ENCODE measurements at regions not wholly inside any gene's neighbourhood (a gene's known extent, or its start where the extent isn't known, plus 50 kb on each side); places are given as distances from the start of the nearest gene placed in this dataset.

GRCh38 chr13:61774903-61775302 is 359.3 kb upstream of the PCDH20 start:
- no peaks in the 10 kb centered on the region for H3K36me3 ChIP-seq (ENCODE audit: insufficient read depth, insufficient read length, low read length)
- no peaks in the 10 kb centered on the region for H3K27me3 ChIP-seq (ENCODE audit: insufficient read depth, insufficient read length)
- no peak overlapping the region for H3K4me3 ChIP-seq (ENCODE audit: insufficient read length, low read depth)
- no peaks in the 10 kb centered on the region for H3K4me1 ChIP-seq (ENCODE audit: insufficient read depth, insufficient read length)
- TF ChIP-seq SUZ12 (IDR thresholded peaks at IDR 0.05; ENCODE audit: extremely low read depth, insufficient read depth, insufficient read length) (no peak), YY1 (IDR thresholded peaks at IDR 0.05; ENCODE audit: insufficient read depth, insufficient read length) (no peak), ZNF274 (IDR thresholded peaks at IDR 0.05; ENCODE audit: low read depth, low read length) (no peak)
- no peak overlapping the region for H3K9ac ChIP-seq (ENCODE audit: insufficient read length, low read depth)
- H3K9me3 ChIP-seq (ENCODE audit: insufficient read depth, low read length): no peaks in the 10 kb centered on the region
- no peak for DNase-seq (ENCODE audit: low read depth, low spot score)

GRCh38 chr13:61770681-61771080 is 355.0 kb upstream of the PCDH20 start:
- no peak overlapping the region for H3K4me3 ChIP-seq (ENCODE audit: insufficient read length, low read depth)
- H3K36me3 ChIP-seq (ENCODE audit: insufficient read depth, insufficient read length, low read length): no peaks in the 10 kb centered on the region
- no peaks in the 10 kb centered on the region for H3K4me1 ChIP-seq (ENCODE audit: insufficient read depth, insufficient read length)
- H3K27me3 ChIP-seq (ENCODE audit: insufficient read depth, insufficient read length): no peaks in the 10 kb centered on the region
- no peak for TF ChIP-seq SUZ12 (IDR thresholded peaks at IDR 0.05; ENCODE audit: extremely low read depth, insufficient read depth, insufficient read length)
- no peak for TF ChIP-seq ZNF274 (IDR thresholded peaks at IDR 0.05; ENCODE audit: low read depth, low read length)
- no peak for TF ChIP-seq YY1 (IDR thresholded peaks at IDR 0.05; ENCODE audit: insufficient read depth, insufficient read length)
- no peaks in the 10 kb centered on the region for H3K9me3 ChIP-seq (ENCODE audit: insufficient read depth, low read length)
- no peak for DNase-seq (ENCODE audit: low read depth, low spot score)
- no peak overlapping the region for H3K9ac ChIP-seq (ENCODE audit: insufficient read length, low read depth)

- H3K27me3 ChIP-seq (ENCODE audit: insufficient read depth, insufficient read length): no peaks in the 10 kb centered on the region
- no peaks in the 10 kb centered on the region for H3K9me3 ChIP-seq (ENCODE audit: insufficient read depth, low read length)
- TF ChIP-seq ZNF274 (IDR thresholded peaks at IDR 0.05; ENCODE audit: low read depth, low read length) (no peak), SUZ12 (IDR thresholded peaks at IDR 0.05; ENCODE audit: extremely low read depth, insufficient read depth, insufficient read length) (no peak), YY1 (IDR thresholded peaks at IDR 0.05; ENCODE audit: insufficient read depth, insufficient read length) (no peak)
- no peak for DNase-seq (ENCODE audit: low read depth, low spot score)
- no peaks in the 10 kb centered on the region for H3K4me1 ChIP-seq (ENCODE audit: insufficient read depth, insufficient read length)
- H3K4me3 ChIP-seq (ENCODE audit: insufficient read length, low read depth): no peak overlapping the region
- H3K36me3 ChIP-seq (ENCODE audit: insufficient read depth, insufficient read length, low read length): no peaks in the 10 kb centered on the region
- no peak overlapping the region for H3K9ac ChIP-seq (ENCODE audit: insufficient read length, low read depth)
Observed at GRCh38 chr13:61768175-61768574, 352.5 kb upstream of the PCDH20 start.

- Histone ChIP-seq H3K4me1 (ENCODE audit: insufficient read depth, insufficient read length) (no peaks in the 10 kb centered on the region), H3K36me3 (ENCODE audit: insufficient read depth, insufficient read length, low read length) (no peaks in the 10 kb centered on the region), H3K4me3 (ENCODE audit: insufficient read length, low read depth) (no peak overlapping the region), H3K9ac (ENCODE audit: insufficient read length, low read depth) (no peak overlapping the region), H3K9me3 (ENCODE audit: insufficient read depth, low read length) (no peaks in the 10 kb centered on the region), H3K27me3 (ENCODE audit: insufficient read depth, insufficient read length) (no peaks in the 10 kb centered on the region)
- TF ChIP-seq SUZ12 (IDR thresholded peaks at IDR 0.05; ENCODE audit: extremely low read depth, insufficient read depth, insufficient read length) (no peak), YY1 (IDR thresholded peaks at IDR 0.05; ENCODE audit: insufficient read depth, insufficient read length) (no peak), ZNF274 (IDR thresholded peaks at IDR 0.05; ENCODE audit: low read depth, low read length) (no peak)
- no peak for DNase-seq (ENCODE audit: low read depth, low spot score)
Observed at GRCh38 chr13:61766667-61767058, 351.0 kb upstream of the PCDH20 start.

GRCh38 chr13:61765940-61766666 is 350.5 kb upstream of the PCDH20 start:
- no peaks in the 10 kb centered on the region for H3K36me3 ChIP-seq (ENCODE audit: insufficient read depth, insufficient read length, low read length)
- DNase-seq (ENCODE audit: low read depth, low spot score): no peak
- no peaks in the 10 kb centered on the region for H3K9me3 ChIP-seq (ENCODE audit: insufficient read depth, low read length)
- TF ChIP-seq ZNF274 (IDR thresholded peaks at IDR 0.05; ENCODE audit: low read depth, low read length) (no peak), SUZ12 (IDR thresholded peaks at IDR 0.05; ENCODE audit: extremely low read depth, insufficient read depth, insufficient read length) (no peak), YY1 (IDR thresholded peaks at IDR 0.05; ENCODE audit: insufficient read depth, insufficient read length) (no peak)
- no peaks in the 10 kb centered on the region for H3K4me1 ChIP-seq (ENCODE audit: insufficient read depth, insufficient read length)
- no peak overlapping the region for H3K9ac ChIP-seq (ENCODE audit: insufficient read length, low read depth)
- no peaks in the 10 kb centered on the region for H3K27me3 ChIP-seq (ENCODE audit: insufficient read depth, insufficient read length)
- no peak overlapping the region for H3K4me3 ChIP-seq (ENCODE audit: insufficient read length, low read depth)

- Histone ChIP-seq H3K4me1 (ENCODE audit: insufficient read depth, insufficient read length) (no peaks in the 10 kb centered on the region), H3K27me3 (ENCODE audit: insufficient read depth, insufficient read length) (no peaks in the 10 kb centered on the region), H3K9ac (ENCODE audit: insufficient read length, low read depth) (no peak overlapping the region), H3K9me3 (ENCODE audit: insufficient read depth, low read length) (no peaks in the 10 kb centered on the region), H3K36me3 (ENCODE audit: insufficient read depth, insufficient read length, low read length) (no peaks in the 10 kb centered on the region), H3K4me3 (ENCODE audit: insufficient read length, low read depth) (no peak overlapping the region)
- no peak for DNase-seq (ENCODE audit: low read depth, low spot score)
- no peak for TF ChIP-seq ZNF274 (IDR thresholded peaks at IDR 0.05; ENCODE audit: low read depth, low read length)
- TF ChIP-seq YY1 (IDR thresholded peaks at IDR 0.05; ENCODE audit: insufficient read depth, insufficient read length): no peak
- TF ChIP-seq SUZ12 (IDR thresholded peaks at IDR 0.05; ENCODE audit: extremely low read depth, insufficient read depth, insufficient read length): no peak
Observed at GRCh38 chr13:61765181-61765742, 349.6 kb upstream of the PCDH20 start.

- DNase-seq (ENCODE audit: low read depth, low spot score): no peak
- Histone ChIP-seq H3K9me3 (ENCODE audit: insufficient read depth, low read length) (no peaks in the 10 kb centered on the region), H3K36me3 (ENCODE audit: insufficient read depth, insufficient read length, low read length) (no peaks in the 10 kb centered on the region), H3K9ac (ENCODE audit: insufficient read length, low read depth) (no peak overlapping the region), H3K27me3 (ENCODE audit: insufficient read depth, insufficient read length) (no peaks in the 10 kb centered on the region), H3K4me3 (ENCODE audit: insufficient read length, low read depth) (no peak overlapping the region), H3K4me1 (ENCODE audit: insufficient read depth, insufficient read length) (no peaks in the 10 kb centered on the region)
- no peak for TF ChIP-seq YY1 (IDR thresholded peaks at IDR 0.05; ENCODE audit: insufficient read depth, insufficient read length)
- no peak for TF ChIP-seq ZNF274 (IDR thresholded peaks at IDR 0.05; ENCODE audit: low read depth, low read length)
- no peak for TF ChIP-seq SUZ12 (IDR thresholded peaks at IDR 0.05; ENCODE audit: extremely low read depth, insufficient read depth, insufficient read length)
Observed at GRCh38 chr13:61761690-61762089, 346.0 kb upstream of the PCDH20 start.
